Spinal cord (tissue), 9 donors: ENCODE measurements at regions not wholly inside any gene's neighbourhood (a gene's known extent, or its start where the extent isn't known, plus 50 kb on each side); places are given as distances from the start of the nearest gene placed in this dataset.

Experiments used
- DNase-seq, 6 donors: peaks; one replicate each; pipeline versions ENCODE4 v3.0.0 to v3.0.0-alpha.2; 2013 to 2015; ENCODE audit warnings: low spot score in 6 of 6, low read depth in 4 of 6
- H3K27ac ChIP-seq: one replicate; pipeline ENCODE4 v1.5.1; 2013; ENCODE audit warnings: low read depth, low read length, control low read depth
- H3K27me3 ChIP-seq: one replicate; pipeline ENCODE4 v1.6.1; 2013; ENCODE audit warnings: low read length; ENCODE audit not compliant: control insufficient read depth, insufficient read depth
- H3K36me3 ChIP-seq: one replicate; pipeline ENCODE4 v1.6.1; 2013; ENCODE audit warnings: low read length; ENCODE audit not compliant: control insufficient read depth, insufficient read depth
- H3K4me1 ChIP-seq: one replicate; pipeline ENCODE4 v1.6.1; 2013; ENCODE audit warnings: low read length; ENCODE audit not compliant: control insufficient read depth, insufficient read depth
- H3K4me3 ChIP-seq: one replicate; pipeline ENCODE4 v1.5.1; 2013; ENCODE audit warnings: low read depth, low read length, control low read depth
- H3K9me3 ChIP-seq: one replicate; pipeline ENCODE4 v1.6.1; 2013; ENCODE audit warnings: low read length; ENCODE audit not compliant: control insufficient read depth, insufficient read depth
- WGBS: methylation state at CpG from one replicate; pipeline ENCODE4 v1.1.5; 2013; ENCODE audit warnings: missing lambda C conversion rate; ENCODE audit not compliant: insufficient coverage; 5-methylcytosine and 5-hydroxymethylcytosine counted together
- donor health status: healthy.

GRCh38 chr19:28341810-28342350 is 871.1 kb downstream of the UQCRFS1 start:
- 100% methylated on average over 1 of the region's 5 CpGs for WGBS
- Histone ChIP-seq H3K27me3 (no peaks in the 10 kb centered on the region), H3K4me1 (no peaks in the 10 kb centered on the region), H3K4me3 (no peak overlapping the region), H3K36me3 (no peaks in the 10 kb centered on the region), H3K9me3 (no peaks in the 10 kb centered on the region), H3K27ac (no peak overlapping the region)
- no peak for DNase-seq

- no peak for DNase-seq
- Histone ChIP-seq H3K36me3 (no peaks in the 10 kb centered on the region), H3K9me3 (no peaks in the 10 kb centered on the region), H3K4me1 (no peaks in the 10 kb centered on the region), H3K4me3 (no peak overlapping the region), H3K27me3 (no peaks in the 10 kb centered on the region), H3K27ac (no peak overlapping the region)
- WGBS, result 86% methylated on average over 4 of the region's 4 CpGs
These were observed 878.5 kb downstream of the UQCRFS1 start for GRCh38 chr19:28334419-28334818.

- 87% methylated on average over 5 of the region's 5 CpGs for WGBS
These were observed 879.0 kb downstream of the UQCRFS1 start for GRCh38 chr19:28333909-28334308.

GRCh38 chr19:28332886-28333285 is 880.1 kb downstream of the UQCRFS1 start:
- H3K4me1 ChIP-seq, result no peaks in the 10 kb centered on the region
- no peaks in the 10 kb centered on the region for H3K9me3 ChIP-seq
- WGBS, result 88% methylated on average over 2 of the region's 2 CpGs
- H3K4me3 ChIP-seq, result no peak overlapping the region
- DNase-seq, result no peak
- no peaks in the 10 kb centered on the region for H3K36me3 ChIP-seq
- H3K27ac ChIP-seq, result no peak overlapping the region
- H3K27me3 ChIP-seq, result no peaks in the 10 kb centered on the region

More at GRCh38 chr19:28333909-28334308, 879.0 kb downstream of the UQCRFS1 start:
- Histone ChIP-seq H3K4me1 (no peaks in the 10 kb centered on the region), H3K9me3 (no peaks in the 10 kb centered on the region), H3K4me3 (no peak overlapping the region), H3K27me3 (no peaks in the 10 kb centered on the region), H3K36me3 (no peaks in the 10 kb centered on the region), H3K27ac (no peak overlapping the region)
- no peak for DNase-seq

GRCh38 chr19:28332351-28332750 is 880.6 kb downstream of the UQCRFS1 start:
- no peak for DNase-seq
- Histone ChIP-seq H3K36me3 (no peaks in the 10 kb centered on the region), H3K4me3 (no peak overlapping the region), H3K4me1 (no peaks in the 10 kb centered on the region), H3K27ac (no peak overlapping the region), H3K27me3 (no peaks in the 10 kb centered on the region), H3K9me3 (no peaks in the 10 kb centered on the region)
- no CpG with 5 or more reads among the region's 3 CpGs for WGBS

GRCh38 chr19:28331596-28331995 is 881.4 kb downstream of the UQCRFS1 start:
- Histone ChIP-seq H3K27me3 (no peaks in the 10 kb centered on the region), H3K4me1 (no peaks in the 10 kb centered on the region), H3K27ac (no peak overlapping the region), H3K9me3 (no peaks in the 10 kb centered on the region), H3K36me3 (no peaks in the 10 kb centered on the region), H3K4me3 (no peak overlapping the region)
- DNase-seq, result no peak
- 96% methylated on average over 3 of the region's 7 CpGs for WGBS

GRCh38 chr19:28330831-28331230 is 882.1 kb downstream of the UQCRFS1 start:
- Histone ChIP-seq H3K4me1 (no peaks in the 10 kb centered on the region), H3K9me3 (no peaks in the 10 kb centered on the region), H3K27me3 (no peaks in the 10 kb centered on the region), H3K4me3 (no peak overlapping the region), H3K36me3 (no peaks in the 10 kb centered on the region), H3K27ac (no peak overlapping the region)
- DNase-seq, result no peak
- no CpG with 5 or more reads among the region's 1 CpG for WGBS

- no peak for DNase-seq
These were observed 883.5 kb downstream of the UQCRFS1 start for GRCh38 chr19:28329429-28329828.

GRCh38 chr19:28327905-28328304 is 885.0 kb downstream of the UQCRFS1 start:
- no peak for DNase-seq
- Histone ChIP-seq H3K4me3 (no peak overlapping the region), H3K9me3 (no peaks in the 10 kb centered on the region), H3K36me3 (no peaks in the 10 kb centered on the region), H3K27ac (no peak overlapping the region), H3K27me3 (no peaks in the 10 kb centered on the region), H3K4me1 (no peaks in the 10 kb centered on the region)
- WGBS, result no CpG with 5 or more reads among the region's 3 CpGs

More at GRCh38 chr19:28329429-28329828, 883.5 kb downstream of the UQCRFS1 start:
- 90% methylated on average over 4 of the region's 4 CpGs for WGBS
- H3K27me3 ChIP-seq, result no peaks in the 10 kb centered on the region
- no peaks in the 10 kb centered on the region for H3K36me3 ChIP-seq
- H3K4me3 ChIP-seq, result no peak overlapping the region
- no peaks in the 10 kb centered on the region for H3K9me3 ChIP-seq
- H3K27ac ChIP-seq, result no peak overlapping the region
- H3K4me1 ChIP-seq, result no peaks in the 10 kb centered on the region

- no peaks in the 10 kb centered on the region for H3K4me1 ChIP-seq
- no peaks in the 10 kb centered on the region for H3K9me3 ChIP-seq
- H3K27me3 ChIP-seq, result no peaks in the 10 kb centered on the region
- H3K36me3 ChIP-seq, result no peaks in the 10 kb centered on the region
- WGBS, result 51% methylated on average over 3 of the region's 4 CpGs
- no peak overlapping the region for H3K4me3 ChIP-seq
- no peak overlapping the region for H3K27ac ChIP-seq
- DNase-seq, result peak in 1 of 6 donors; percentile 77
These were observed 886.2 kb downstream of the UQCRFS1 start for GRCh38 chr19:28326746-28327145.
